ENCODE measurements at regions not wholly inside any gene's neighbourhood (a gene's known extent, or its start where the extent isn't known, plus 50 kb on each side); places are given as distances from the start of the nearest gene placed in this dataset.

DNA sequence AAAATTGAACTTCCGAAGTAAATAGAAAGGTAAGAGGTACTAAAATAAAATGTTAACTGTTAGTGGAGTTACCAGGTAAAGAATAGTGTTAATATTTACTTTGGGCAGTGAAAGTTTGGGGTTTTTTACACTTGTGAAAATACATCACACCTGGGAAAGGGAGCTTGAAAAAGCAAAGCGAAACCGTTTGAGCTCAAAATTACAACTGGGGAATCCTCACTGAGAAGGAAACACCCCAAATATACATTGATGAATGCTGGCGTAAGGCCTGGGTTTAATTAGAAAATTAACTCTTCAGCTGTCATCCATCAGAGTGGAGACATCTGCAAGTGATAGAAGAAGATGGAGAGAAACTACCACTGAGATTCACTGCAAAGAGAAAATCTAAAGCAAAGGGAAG, 1153.0 kb downstream of the SLITRK5 start:
- TF ChIP-seq, protein P1, sequence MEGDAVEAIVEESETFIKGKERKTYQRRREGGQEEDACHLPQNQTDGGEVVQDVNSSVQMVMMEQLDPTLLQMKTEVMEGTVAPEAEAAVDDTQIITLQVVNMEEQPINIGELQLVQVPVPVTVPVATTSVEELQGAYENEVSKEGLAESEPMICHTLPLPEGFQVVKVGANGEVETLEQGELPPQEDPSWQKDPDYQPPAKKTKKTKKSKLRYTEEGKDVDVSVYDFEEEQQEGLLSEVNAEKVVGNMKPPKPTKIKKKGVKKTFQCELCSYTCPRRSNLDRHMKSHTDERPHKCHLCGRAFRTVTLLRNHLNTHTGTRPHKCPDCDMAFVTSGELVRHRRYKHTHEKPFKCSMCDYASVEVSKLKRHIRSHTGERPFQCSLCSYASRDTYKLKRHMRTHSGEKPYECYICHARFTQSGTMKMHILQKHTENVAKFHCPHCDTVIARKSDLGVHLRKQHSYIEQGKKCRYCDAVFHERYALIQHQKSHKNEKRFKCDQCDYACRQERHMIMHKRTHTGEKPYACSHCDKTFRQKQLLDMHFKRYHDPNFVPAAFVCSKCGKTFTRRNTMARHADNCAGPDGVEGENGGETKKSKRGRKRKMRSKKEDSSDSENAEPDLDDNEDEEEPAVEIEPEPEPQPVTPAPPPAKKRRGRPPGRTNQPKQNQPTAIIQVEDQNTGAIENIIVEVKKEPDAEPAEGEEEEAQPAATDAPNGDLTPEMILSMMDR (IDR thresholded peaks at IDR 0.05; ENCODE audit: low read depth, low read length, poor library complexity, severe bottlenecking), result no peak
- TF ChIP-seq EZH2phosphoT487 (IDR thresholded peaks at IDR 0.05; ENCODE audit: borderline replicate concordance, low read length), result no peak
